H4 (cell line): ENCODE measurements at regions not wholly inside any gene's neighbourhood (a gene's known extent, or its start where the extent isn't known, plus 50 kb on each side); places are given as distances from the start of the nearest gene placed in this dataset.
"Not testable (repeated sequence)": the region's sequence is repeated elsewhere in the genome, so short reads cannot be mapped to it uniquely, and the experiment has no call there.

Experiments used
- DNase-seq: peaks from one replicate; pipeline ENCODE4 v3.0.0-alpha.2; 2015; ENCODE audit warnings: low spot score

- DNase-seq = not testable (repeated sequence)
Measured at GRCh38 chr2:87573386-87574192, 174.3 kb upstream of the PLGLB2 start.

GRCh38 chr2:87574193-87575119, 173.4 kb upstream of the PLGLB2 start:
- DNase-seq = not testable (repeated sequence)

GRCh38 chr2:87575138-87575537, 172.7 kb upstream of the PLGLB2 start:
- DNase-seq = not testable (repeated sequence)

GRCh38 chr2:87577358-87577757, 170.5 kb upstream of the PLGLB2 start:
- not testable (repeated sequence) for DNase-seq

- DNase-seq = not testable (repeated sequence)
Measured at GRCh38 chr2:87582152-87582551, 165.7 kb upstream of the PLGLB2 start.

- DNase-seq = not testable (repeated sequence)
Measured at GRCh38 chr2:87582579-87582978, 165.3 kb upstream of the PLGLB2 start.

GRCh38 chr2:87583370-87583769, 164.5 kb upstream of the PLGLB2 start:
- not testable (repeated sequence) for DNase-seq

GRCh38 chr2:87583803-87584202, 164.1 kb upstream of the PLGLB2 start:
- not testable (repeated sequence) for DNase-seq

- not testable (repeated sequence) for DNase-seq
Measured at GRCh38 chr2:87584268-87584906, 163.5 kb upstream of the PLGLB2 start.

GRCh38 chr2:87587934-87588333, 160.0 kb upstream of the PLGLB2 start:
- not testable (repeated sequence) for DNase-seq

- not testable (repeated sequence) for DNase-seq
Measured at GRCh38 chr2:87592974-87593373, 154.9 kb upstream of the PLGLB2 start.

GRCh38 chr2:87593784-87594610, 153.9 kb upstream of the PLGLB2 start:
- peak; percentile 49 for DNase-seq

GRCh38 chr2:87594611-87594992, 153.3 kb upstream of the PLGLB2 start:
- DNase-seq = not testable (repeated sequence)

GRCh38 chr2:87595017-87595416, 152.9 kb upstream of the PLGLB2 start:
- DNase-seq = not testable (repeated sequence)

GRCh38 chr2:87600961-87601360, 146.9 kb upstream of the PLGLB2 start:
- DNase-seq = not testable (repeated sequence)

- not testable (repeated sequence) for DNase-seq
Measured at GRCh38 chr2:87602118-87602517, 145.8 kb upstream of the PLGLB2 start.

- not testable (repeated sequence) for DNase-seq
Measured at GRCh38 chr2:87602728-87603127, 145.2 kb upstream of the PLGLB2 start.

GRCh38 chr2:87603418-87604278, 144.2 kb upstream of the PLGLB2 start:
- DNase-seq = not testable (repeated sequence)

- DNase-seq = peak; percentile 6
Measured at GRCh38 chr2:87604279-87604818, 143.5 kb upstream of the PLGLB2 start.

- not testable (repeated sequence) for DNase-seq
Measured at GRCh38 chr2:87604980-87605379, 142.9 kb upstream of the PLGLB2 start.
